HG03025 (cell line): ENCODE measurements at regions not wholly inside any gene's neighbourhood (a gene's known extent, or its start where the extent isn't known, plus 50 kb on each side); places are given as distances from the start of the nearest gene placed in this dataset.

Experiments
- ATAC-seq: cut with Tn5 transposase; IDR thresholded peaks from one replicate; pipeline ENCODE4 v1.9.1; 2021; ENCODE audit warnings: mild to moderate bottlenecking, moderate library complexity; ENCODE audit not compliant: unreplicated experiment, low FRiP score

DNA sequence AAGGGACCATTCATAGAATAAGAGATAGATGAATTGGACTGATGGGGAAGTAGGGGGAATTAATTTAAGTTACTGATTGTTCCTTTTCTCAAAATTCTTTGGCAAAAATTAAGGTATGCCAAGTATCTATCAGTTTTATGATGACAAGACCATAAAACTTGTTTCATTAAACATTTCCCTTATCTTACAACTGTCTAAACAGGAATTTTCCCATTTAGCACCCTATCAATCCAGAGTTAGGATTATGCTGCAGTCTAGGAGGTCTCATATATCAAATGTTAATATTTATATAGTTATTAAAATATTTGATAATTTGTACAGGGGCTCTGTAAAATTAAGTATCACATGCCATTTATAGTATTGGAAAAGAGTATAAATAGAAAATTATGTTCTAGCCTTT lies 51.5 kb upstream of the ARID1B start:
- no peak for ATAC-seq

GRCh38 chr6:156720691-156721685 lies 56.2 kb upstream of the ARID1B start:
- peak; percentile 48 for ATAC-seq

DNA sequence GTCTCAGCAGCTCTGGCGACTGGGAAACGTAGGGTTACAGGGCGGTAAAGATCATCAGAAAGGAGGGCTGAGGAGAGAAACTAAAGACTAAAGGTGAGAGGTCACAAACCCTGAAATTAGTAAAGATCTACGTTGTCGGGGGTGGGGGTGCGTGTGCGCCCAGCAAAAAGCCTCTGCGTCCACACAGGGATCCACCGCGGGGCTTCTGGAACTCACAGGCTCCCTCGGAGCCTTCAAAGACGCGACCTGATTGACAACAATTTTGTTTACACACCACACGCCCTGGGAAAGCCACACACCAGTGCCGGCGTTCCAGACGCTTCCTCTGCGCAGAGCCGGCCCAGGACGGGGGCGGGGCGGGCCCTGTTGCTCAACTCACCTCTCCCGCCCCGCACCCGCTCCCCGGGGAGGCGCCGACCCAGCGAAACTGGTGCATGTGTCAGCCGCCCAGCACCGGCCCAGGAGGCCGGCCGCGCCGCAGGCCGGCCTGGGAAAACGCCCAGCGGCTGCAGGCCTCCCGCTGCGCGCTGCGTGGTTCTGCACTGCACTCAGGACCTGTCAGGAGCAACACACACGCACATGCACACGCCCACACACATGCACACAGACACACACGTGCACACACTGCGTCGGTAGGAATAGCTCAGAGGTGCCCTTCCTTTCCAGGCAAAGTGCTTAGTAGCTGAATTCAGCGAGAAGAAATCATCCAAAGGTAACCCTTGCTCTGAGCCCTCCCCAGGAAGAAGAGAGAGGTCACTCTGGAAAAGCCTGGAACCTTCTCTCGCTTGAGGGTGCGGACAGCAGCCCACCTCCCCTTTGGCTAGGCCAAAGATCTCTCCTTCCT lies 57.2 kb upstream of the ARID1B start:
- peak; percentile 70 for ATAC-seq

DNA sequence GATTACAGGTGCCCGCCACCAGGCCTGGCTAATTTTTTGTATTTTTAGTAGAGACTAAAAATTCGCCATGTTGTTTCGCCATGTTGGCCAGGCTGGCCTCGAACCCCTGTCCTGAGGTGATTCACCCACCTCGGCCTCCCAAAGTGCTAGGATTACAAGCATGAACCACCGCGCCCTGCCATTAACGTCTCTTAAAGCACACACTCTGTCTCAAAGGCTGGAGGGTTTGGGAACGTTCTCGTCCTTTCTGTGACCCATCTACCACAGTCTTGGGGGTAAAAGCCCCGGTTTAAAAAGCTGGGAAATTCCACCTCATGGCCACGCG lies 57.8 kb upstream of the ARID1B start:
- no peak for ATAC-seq

GRCh38 chr6:156718647-156719394 lies 58.4 kb upstream of the ARID1B start:
- no peak for ATAC-seq

DNA sequence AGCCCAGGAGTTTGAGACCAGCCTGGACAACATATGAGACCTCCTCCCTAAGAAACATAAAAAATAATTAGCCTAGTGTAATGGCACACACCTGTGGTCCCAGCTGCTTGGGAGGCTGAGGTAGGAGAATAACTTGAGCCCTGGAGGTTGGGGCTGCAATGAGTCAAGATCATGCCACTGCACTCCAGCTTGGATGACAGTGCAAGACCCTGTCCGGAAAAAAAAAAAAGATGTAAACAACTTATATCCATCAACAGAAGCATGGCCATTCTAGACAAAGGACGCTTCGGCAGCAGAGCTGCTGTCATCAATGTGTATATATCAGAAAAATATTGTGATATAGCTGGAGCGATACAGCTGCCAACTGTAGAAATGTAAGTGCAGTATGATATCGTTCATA lies 59.6 kb upstream of the ARID1B start:
- ATAC-seq, result no peak

GRCh38 chr6:156715839-156716238 lies 61.3 kb upstream of the ARID1B start:
- ATAC-seq, result no peak

GRCh38 chr6:156713548-156713947 lies 63.6 kb upstream of the ARID1B start:
- ATAC-seq, result no peak

DNA sequence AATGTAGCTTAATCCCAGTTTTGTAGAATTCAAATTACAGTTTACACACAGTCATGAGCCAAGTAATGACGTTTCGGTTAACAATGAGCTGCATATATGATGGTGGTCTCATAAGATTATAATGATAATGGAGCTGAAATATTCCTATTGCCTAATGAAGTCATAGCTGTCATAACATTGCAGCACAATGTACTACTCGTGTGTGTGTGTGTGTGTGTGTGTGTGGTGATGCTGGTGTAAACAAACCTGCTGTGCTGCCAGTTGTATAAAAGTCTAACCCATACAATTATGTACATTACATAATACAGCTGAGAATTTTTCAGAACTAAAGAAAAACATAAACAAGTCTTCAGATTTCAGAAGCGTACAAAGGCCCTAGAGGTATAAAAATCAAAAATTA lies 66.7 kb upstream of the ARID1B start:
- ATAC-seq, result no peak

GRCh38 chr6:156707818-156708217 lies 69.4 kb upstream of the ARID1B start:
- no peak for ATAC-seq

- ATAC-seq, result no peak
Observed at GRCh38 chr6:156703719-156704118, 73.5 kb upstream of the ARID1B start.

DNA sequence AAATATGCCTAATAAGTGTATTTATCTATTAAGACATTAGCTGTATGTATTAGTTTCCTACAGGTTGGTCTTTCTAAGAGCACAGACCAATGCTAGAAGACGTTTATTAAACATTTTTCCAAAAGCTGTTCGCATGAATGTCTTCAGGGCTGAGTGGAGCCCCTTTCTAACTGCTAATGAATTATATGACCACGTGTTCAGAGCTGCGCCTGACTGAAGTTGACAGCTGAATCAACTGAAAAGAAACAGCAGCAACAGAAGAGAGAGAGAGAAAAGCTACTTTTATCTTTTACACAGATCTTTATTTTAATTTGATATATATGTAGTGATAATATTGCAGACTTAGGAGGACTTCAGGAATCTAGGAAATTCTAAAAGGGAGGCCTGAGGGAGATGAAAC lies 75.2 kb upstream of the ARID1B start:
- no peak for ATAC-seq

DNA sequence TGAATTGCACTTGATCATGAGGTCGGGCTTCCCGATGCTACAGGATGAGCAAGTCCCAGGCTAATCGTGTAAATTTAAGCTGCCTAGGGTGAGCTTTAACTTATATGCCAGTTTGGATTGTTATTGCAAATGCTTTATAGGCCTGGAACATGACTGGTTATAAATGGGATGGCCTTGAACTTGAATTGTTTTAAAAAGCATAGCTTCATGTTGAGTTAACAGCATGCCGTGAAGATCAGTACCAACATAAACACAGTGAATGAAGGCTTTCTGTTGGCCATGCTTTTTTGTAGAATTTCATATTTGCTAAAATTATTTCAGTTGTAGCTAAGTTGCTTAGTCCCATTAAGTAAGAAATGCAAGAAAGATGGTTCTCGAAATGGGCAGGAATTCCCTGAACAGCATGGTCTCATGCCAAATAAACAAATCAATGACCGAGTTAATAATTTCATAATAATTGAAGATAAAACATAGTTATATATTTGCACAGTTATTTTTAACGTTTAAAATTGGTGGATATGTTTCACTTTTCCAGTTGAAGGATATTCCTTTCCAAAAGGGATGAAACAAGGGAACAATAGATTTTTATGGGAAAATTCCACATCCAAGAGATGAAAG lies 76.6 kb upstream of the ARID1B start:
- no peak for ATAC-seq

DNA sequence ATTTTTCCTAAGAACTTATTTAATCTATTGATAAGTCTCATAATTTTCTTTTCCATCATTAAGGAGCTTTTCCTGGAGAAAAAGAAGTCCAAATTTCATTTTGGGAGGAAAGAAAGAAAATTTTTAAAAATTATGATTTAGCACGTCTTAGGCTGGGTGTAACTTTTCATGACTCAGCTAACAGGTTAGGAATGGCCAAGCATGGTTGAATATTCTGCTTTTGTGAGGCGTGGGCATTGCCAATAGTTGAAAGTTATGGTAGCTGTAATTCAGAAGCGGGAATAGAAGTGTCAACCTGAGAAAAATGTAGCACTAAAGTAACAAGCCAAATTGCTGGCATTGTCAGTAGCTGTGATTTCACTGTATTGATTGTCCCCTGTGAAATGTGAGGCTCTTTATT lies 77.2 kb upstream of the ARID1B start:
- ATAC-seq, result no peak

- ATAC-seq, result peak; percentile 35
Observed at GRCh38 chr6:156699017-156699421, 78.2 kb upstream of the ARID1B start.

- peak; percentile 78 for ATAC-seq
Observed at GRCh38 chr6:156698239-156699016, 78.8 kb upstream of the ARID1B start.

- ATAC-seq, result no peak
Observed at GRCh38 chr6:156697225-156697830, 79.8 kb upstream of the ARID1B start.

GRCh38 chr6:156695742-156696141 lies 81.4 kb upstream of the ARID1B start:
- no peak for ATAC-seq

DNA sequence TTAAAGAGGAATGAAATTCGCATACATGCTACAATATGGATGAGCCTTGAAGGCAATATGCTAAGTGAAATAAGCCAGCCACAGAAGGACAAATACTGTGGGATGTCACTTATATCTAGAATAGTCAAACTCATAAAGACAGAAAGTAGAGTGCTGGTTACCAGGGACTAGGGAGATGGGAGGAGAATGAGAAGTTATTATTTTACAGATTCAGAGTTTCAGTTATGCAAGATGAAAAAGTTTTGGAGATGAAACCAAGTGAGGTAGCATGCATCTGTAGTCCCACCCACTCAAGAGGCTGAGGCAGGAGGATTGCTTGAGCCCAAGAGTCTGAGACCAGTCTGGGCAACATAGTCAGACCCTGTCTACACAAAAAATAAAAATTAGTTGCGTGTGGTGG lies 82.5 kb upstream of the ARID1B start:
- ATAC-seq, result no peak
